Bone marrow (tissue), 2 donors: ENCODE measurements at regions not wholly inside any gene's neighbourhood (a gene's known extent, or its start where the extent isn't known, plus 50 kb on each side); places are given as distances from the start of the nearest gene placed in this dataset.

Experiments
- DNase-seq, 2 donors: peaks; one replicate each; lab custom pipeline; 2025; lab: John Stamatoyannopoulos, UW

- no peak for DNase-seq
Observed at GRCh38 chr5:67465537-67466207, 269.1 kb upstream of the CD180 start.

- DNase-seq, result no peak
Observed at GRCh38 chr5:67462147-67462546, 265.5 kb upstream of the CD180 start.

- no peak for DNase-seq
Observed at GRCh38 chr5:67459253-67459652, 262.7 kb upstream of the CD180 start.

GRCh38 chr5:67455970-67456369 lies 259.4 kb upstream of the CD180 start:
- no peak for DNase-seq

- DNase-seq, result no peak
Observed at GRCh38 chr5:67454957-67455561, 258.5 kb upstream of the CD180 start.

- DNase-seq, result no peak
Observed at GRCh38 chr5:67453111-67453905, 256.7 kb upstream of the CD180 start.

GRCh38 chr5:67451640-67452279 lies 255.2 kb upstream of the CD180 start:
- DNase-seq, result no peak

GRCh38 chr5:67447732-67448131 lies 251.1 kb upstream of the CD180 start:
- no peak for DNase-seq

GRCh38 chr5:67437905-67438845 lies 241.6 kb upstream of the CD180 start:
- no peak for DNase-seq

- no peak for DNase-seq
Observed at GRCh38 chr5:67435032-67435431, 238.4 kb upstream of the CD180 start.

GRCh38 chr5:67434466-67434865 lies 237.9 kb upstream of the CD180 start:
- DNase-seq, result no peak

GRCh38 chr5:67432606-67433005 lies 236.0 kb upstream of the CD180 start:
- DNase-seq, result no peak

GRCh38 chr5:67431191-67431590 lies 234.6 kb upstream of the CD180 start:
- DNase-seq, result no peak

GRCh38 chr5:67427850-67428298 lies 231.3 kb upstream of the CD180 start:
- no peak for DNase-seq

- no peak for DNase-seq
Observed at GRCh38 chr5:67426961-67427849, 230.6 kb upstream of the CD180 start.

GRCh38 chr5:67425514-67425913 lies 228.9 kb upstream of the CD180 start:
- no peak for DNase-seq

GRCh38 chr5:67417839-67418238 lies 221.2 kb upstream of the CD180 start:
- DNase-seq, result no peak

GRCh38 chr5:67416986-67417385 lies 220.4 kb upstream of the CD180 start:
- no peak for DNase-seq

- DNase-seq, result no peak
Observed at GRCh38 chr5:67416133-67416937, 219.7 kb upstream of the CD180 start.

- DNase-seq, result no peak
Observed at GRCh38 chr5:67414712-67415111, 218.1 kb upstream of the CD180 start.
